ENCODE measurements at regions not wholly inside any gene's neighbourhood (a gene's known extent, or its start where the extent isn't known, plus 50 kb on each side); places are given as distances from the start of the nearest gene placed in this dataset.

GRCh38 chr10:126847666-126848065 lies 57.6 kb upstream of the DOCK1 start:
- DNase-seq (ENCODE audit: low read depth in 2 of 2) = no peak

GRCh38 chr10:126849646-126850045 lies 55.6 kb upstream of the DOCK1 start:
- no peak for DNase-seq (ENCODE audit: low read depth in 2 of 2)

GRCh38 chr10:126851414-126852108 lies 53.7 kb upstream of the DOCK1 start:
- no peak for DNase-seq (ENCODE audit: low read depth in 2 of 2)

- no peak for DNase-seq (ENCODE audit: low read depth in 2 of 2)
Measured at GRCh38 chr10:126854726-126855495, 50.3 kb upstream of the DOCK1 start.
